ENCODE measurements at regions not wholly inside any gene's neighbourhood (a gene's known extent, or its start where the extent isn't known, plus 50 kb on each side); places are given as distances from the start of the nearest gene placed in this dataset.

DNA sequence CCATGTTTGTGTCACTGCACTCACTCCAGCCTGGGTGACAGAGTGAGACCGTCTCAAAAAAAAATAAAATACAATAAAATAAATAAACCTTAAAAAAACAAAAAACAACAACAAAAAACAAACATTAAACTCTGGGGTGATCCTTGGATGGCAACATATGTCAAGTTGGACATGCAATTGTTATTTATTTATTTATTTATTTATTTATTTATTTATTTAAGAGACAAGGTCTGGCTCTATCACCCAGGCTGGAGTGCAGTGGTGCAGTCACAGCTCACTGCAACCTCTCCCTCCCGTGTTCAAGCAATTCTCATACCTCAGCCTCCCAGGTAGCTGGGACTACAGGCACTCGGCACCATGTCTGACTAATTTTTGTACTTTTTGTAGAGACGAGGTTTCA, 275.5 kb downstream of the VPS13C start:
- TF ChIP-seq, protein P1, sequence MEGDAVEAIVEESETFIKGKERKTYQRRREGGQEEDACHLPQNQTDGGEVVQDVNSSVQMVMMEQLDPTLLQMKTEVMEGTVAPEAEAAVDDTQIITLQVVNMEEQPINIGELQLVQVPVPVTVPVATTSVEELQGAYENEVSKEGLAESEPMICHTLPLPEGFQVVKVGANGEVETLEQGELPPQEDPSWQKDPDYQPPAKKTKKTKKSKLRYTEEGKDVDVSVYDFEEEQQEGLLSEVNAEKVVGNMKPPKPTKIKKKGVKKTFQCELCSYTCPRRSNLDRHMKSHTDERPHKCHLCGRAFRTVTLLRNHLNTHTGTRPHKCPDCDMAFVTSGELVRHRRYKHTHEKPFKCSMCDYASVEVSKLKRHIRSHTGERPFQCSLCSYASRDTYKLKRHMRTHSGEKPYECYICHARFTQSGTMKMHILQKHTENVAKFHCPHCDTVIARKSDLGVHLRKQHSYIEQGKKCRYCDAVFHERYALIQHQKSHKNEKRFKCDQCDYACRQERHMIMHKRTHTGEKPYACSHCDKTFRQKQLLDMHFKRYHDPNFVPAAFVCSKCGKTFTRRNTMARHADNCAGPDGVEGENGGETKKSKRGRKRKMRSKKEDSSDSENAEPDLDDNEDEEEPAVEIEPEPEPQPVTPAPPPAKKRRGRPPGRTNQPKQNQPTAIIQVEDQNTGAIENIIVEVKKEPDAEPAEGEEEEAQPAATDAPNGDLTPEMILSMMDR (IDR thresholded peaks at IDR 0.05; ENCODE audit: low read depth, low read length) = no peak
- no peak for TF ChIP-seq EZH2phosphoT487 (IDR thresholded peaks at IDR 0.05; ENCODE audit: low read depth)

All from OCI-LY3 (cell line).